Activated T-cell treated with anti-CD3 and anti-CD28 coated beads, Interleukin-2, amount 50 U/mL, for 4 hours (primary cell): ENCODE measurements at regions not wholly inside any gene's neighbourhood (a gene's known extent, or its start where the extent isn't known, plus 50 kb on each side); places are given as distances from the start of the nearest gene placed in this dataset.

Experiments used
- ATAC-seq, 2 donors: fragments of 200-7000 bp; cut with Tn5 transposase; one replicate each; pipeline ENCODE4 v1.10.0; 2021
- DNase-seq: peaks from one replicate; pipeline ENCODE4 v3.0.0-alpha.2; 2020
- H3K27me3 Mint-ChIP-seq: one replicate; pipeline ENCODE4 v1.8.0; 2021; ENCODE audit warnings: low read depth, mixed read lengths
- H3K36me3 Mint-ChIP-seq: one replicate; pipeline ENCODE4 v1.8.0; 2022; ENCODE audit warnings: mixed read lengths; ENCODE audit not compliant: insufficient read depth
- H3K4me1 Mint-ChIP-seq: one replicate; pipeline ENCODE4 v1.8.0; 2021; ENCODE audit warnings: low read depth, mixed read lengths
- H3K4me3 Mint-ChIP-seq: one replicate; pipeline ENCODE4 v1.8.0; 2021; ENCODE audit warnings: mild to moderate bottlenecking, moderate library complexity, mixed read lengths
- H3K9me3 Mint-ChIP-seq: one replicate; pipeline ENCODE4 v1.8.0; 2021; ENCODE audit warnings: mixed read lengths

GRCh38 chr20:11766961-11767360, 150.7 kb upstream of the BTBD3 start:
- Mint-ChIP-seq H3K4me3 (no peak overlapping the region), H3K36me3 (no peaks in the 10 kb centered on the region), H3K27me3 (no peaks in the 10 kb centered on the region), H3K4me1 (no peaks in the 10 kb centered on the region), H3K9me3 (peaks cover 20% of the 10 kb centered on the region)
- ATAC-seq, result no peak
- no peak for DNase-seq

- Mint-ChIP-seq H3K9me3 (peaks cover 29% of the 10 kb centered on the region), H3K27me3 (no peaks in the 10 kb centered on the region), H3K36me3 (no peaks in the 10 kb centered on the region), H3K4me3 (no peak overlapping the region), H3K4me1 (no peaks in the 10 kb centered on the region)
- no peak for DNase-seq
- ATAC-seq, result no peak
Observed at GRCh38 chr20:11769825-11770224, 147.9 kb upstream of the BTBD3 start.

DNA sequence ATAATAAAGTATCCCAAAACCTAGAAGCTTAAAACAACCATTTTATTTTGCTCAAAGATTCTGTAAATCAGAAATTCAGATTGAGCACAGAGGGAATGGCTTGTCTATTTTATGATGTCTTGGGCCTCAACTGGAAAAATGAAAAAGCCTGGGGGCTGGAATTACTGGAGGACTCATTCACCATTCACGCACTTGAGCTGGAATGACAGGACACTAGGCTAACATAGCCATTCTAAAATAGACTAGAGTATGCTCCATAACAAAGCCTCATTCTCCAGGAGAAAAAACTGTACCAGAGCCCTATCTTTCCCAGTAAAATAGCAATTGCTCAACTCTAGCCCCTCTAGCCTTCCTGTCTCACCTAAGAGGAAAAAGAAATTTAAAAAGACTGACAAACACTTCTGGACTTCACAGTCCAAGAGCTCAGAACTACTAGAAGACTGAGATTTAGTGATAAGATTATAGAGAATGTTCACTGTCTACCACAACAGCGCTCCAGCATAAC, 145.4 kb upstream of the BTBD3 start:
- ATAC-seq (no peak), DNase-seq (no peak)
- Mint-ChIP-seq H3K9me3 (peaks cover 33% of the 10 kb centered on the region), H3K27me3 (no peaks in the 10 kb centered on the region), H3K4me1 (no peaks in the 10 kb centered on the region), H3K4me3 (no peak overlapping the region), H3K36me3 (no peaks in the 10 kb centered on the region)

DNA sequence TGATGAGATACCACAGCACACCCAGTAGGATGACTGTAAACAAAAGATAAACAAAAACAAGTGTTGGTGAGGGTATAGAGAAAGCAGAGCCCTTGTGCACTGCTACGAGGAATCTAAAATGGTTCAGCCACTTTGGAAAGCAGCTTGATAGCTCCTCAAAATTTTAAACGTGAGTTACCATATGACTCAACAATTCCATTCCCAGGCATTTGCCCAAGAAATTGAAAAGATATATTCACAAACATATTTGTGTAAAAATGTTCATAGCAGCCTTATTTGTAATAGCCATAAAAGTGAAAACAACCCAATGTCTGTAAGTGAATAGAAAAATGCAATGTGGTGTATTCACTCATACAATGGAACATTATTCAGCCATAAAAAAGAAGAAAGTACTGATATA, 141.0 kb upstream of the BTBD3 start:
- no peak overlapping the region for H3K4me3 Mint-ChIP-seq
- DNase-seq (no peak), ATAC-seq (no peak)
- H3K9me3 Mint-ChIP-seq, result peaks cover 24% of the 10 kb centered on the region
- H3K4me1 Mint-ChIP-seq, result no peaks in the 10 kb centered on the region
- H3K27me3 Mint-ChIP-seq, result no peaks in the 10 kb centered on the region
- H3K36me3 Mint-ChIP-seq, result no peaks in the 10 kb centered on the region

GRCh38 chr20:11777387-11778205, 140.1 kb upstream of the BTBD3 start:
- Mint-ChIP-seq H3K36me3 (no peaks in the 10 kb centered on the region), H3K27me3 (no peaks in the 10 kb centered on the region), H3K9me3 (peaks cover 17% of the 10 kb centered on the region)

GRCh38 chr20:11778206-11778570, 139.5 kb upstream of the BTBD3 start:
- Mint-ChIP-seq H3K4me1 (no peaks in the 10 kb centered on the region), H3K36me3 (no peaks in the 10 kb centered on the region), H3K27me3 (no peaks in the 10 kb centered on the region), H3K9me3 (peaks cover 11% of the 10 kb centered on the region), H3K4me3 (no peak overlapping the region)
- ATAC-seq, result no peak
- DNase-seq, result no peak

More at GRCh38 chr20:11777387-11778205, 140.1 kb upstream of the BTBD3 start:
- ATAC-seq (no peak), DNase-seq (no peak)
- Mint-ChIP-seq H3K4me1 (no peaks in the 10 kb centered on the region), H3K4me3 (no peak overlapping the region)

DNA sequence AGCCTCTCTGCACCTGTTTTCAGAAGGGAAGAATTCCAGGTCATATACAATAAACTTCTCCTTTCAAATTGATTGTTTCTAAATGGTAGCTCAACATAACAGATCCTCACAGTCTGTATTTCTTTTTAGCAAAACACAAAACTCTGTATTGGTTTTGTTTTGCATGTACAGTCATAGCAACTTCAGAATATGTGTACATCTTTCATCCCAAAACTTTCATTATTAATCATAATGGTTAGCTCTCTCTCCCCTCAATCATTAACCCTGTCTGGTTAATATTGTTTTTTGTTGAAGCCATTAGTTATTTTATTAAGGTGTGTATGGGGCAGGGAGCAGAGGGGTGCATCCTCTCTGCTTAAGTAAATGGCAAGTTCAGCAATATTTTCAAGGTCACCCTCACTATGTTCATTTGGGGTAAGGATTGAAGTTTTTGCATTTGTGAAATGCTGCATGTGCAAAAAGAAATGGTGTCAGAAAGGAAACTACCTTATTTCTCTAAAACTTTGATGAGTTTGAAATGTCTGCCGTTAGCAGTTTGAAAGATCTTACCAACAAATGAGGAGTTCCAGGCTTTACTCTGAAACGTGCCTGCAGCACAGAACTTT, 136.8 kb upstream of the BTBD3 start:
- Mint-ChIP-seq H3K36me3 (no peaks in the 10 kb centered on the region), H3K4me1 (no peaks in the 10 kb centered on the region), H3K4me3 (no peak overlapping the region), H3K27me3 (no peaks in the 10 kb centered on the region), H3K9me3 (peaks cover 4% of the 10 kb centered on the region)
- ATAC-seq (no peak), DNase-seq (no peak)

DNA sequence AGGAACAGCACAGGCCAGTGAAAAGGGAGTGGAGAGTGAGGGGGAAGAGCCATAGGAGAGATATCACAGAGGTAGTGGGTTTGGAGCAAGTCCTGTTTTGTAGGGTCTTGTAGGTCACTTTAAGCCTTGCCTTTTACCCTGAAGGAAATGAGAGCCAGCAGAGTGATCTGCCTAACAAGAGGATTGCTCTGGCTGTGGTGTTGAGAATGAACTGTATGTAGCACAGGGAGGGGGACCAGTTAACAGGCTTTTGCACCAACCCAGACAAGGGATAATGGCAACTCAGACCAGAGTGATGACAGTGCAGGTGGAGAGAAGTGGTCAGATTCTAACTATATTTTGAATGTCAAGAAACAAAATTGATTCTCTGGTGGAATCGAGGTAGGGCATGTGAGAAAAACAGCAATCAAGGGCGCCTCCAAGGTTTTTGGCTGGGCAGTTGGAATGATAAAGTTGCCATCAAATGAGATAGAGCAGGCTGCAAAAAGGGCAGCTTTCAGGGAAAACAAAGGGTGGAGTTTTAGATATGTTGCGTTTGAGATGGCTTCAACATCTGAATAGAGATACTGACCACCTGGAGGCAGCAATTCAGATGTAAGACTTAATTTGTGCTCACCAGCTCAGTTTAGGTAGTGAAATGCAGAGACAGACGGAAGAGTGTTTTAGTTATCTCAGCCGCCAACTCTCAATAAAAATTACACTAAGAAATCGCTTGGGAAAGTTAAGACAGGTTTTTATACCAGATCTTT, 134.4 kb upstream of the BTBD3 start:
- ATAC-seq (no peak), DNase-seq (no peak)
- no peak overlapping the region for H3K4me3 Mint-ChIP-seq
- H3K27me3 Mint-ChIP-seq, result no peaks in the 10 kb centered on the region
- no peaks in the 10 kb centered on the region for H3K4me1 Mint-ChIP-seq
- H3K9me3 Mint-ChIP-seq, result peaks cover 4% of the 10 kb centered on the region
- H3K36me3 Mint-ChIP-seq, result no peaks in the 10 kb centered on the region

DNA sequence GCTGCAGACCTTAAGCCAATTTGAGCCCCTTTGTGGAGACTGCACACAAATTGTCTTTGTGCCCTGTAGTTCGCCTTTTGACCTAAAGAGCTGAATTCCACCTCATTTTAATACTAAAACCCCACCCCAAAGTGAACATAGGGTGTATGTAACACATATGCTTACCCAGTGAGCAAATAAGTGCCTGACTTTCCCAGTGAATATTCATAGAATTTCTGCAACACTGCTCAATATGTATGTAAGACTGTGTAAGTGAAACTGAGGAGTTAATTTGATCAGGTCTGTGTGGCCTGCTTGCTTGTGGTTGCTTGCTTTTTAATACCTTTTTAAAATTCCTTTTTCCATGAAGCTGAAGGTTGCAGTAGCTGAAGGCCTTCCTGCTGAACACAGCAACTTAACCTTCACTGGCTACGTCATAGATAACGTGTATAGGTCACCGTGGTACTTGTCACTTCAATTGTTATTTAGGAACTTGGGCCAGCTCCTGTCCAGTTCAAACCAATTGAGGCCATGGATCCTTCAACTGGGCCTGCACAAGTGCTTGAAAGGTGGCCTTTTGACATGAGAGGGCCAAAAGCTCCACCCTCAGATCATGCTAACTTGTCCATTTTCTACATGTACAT, 131.7 kb upstream of the BTBD3 start:
- H3K9me3 Mint-ChIP-seq, result peaks cover under 1% of the 10 kb centered on the region
- no peak overlapping the region for H3K4me3 Mint-ChIP-seq
- DNase-seq (no peak), ATAC-seq (no peak)
- H3K27me3 Mint-ChIP-seq, result no peaks in the 10 kb centered on the region
- H3K4me1 Mint-ChIP-seq, result no peaks in the 10 kb centered on the region
- no peaks in the 10 kb centered on the region for H3K36me3 Mint-ChIP-seq

DNA sequence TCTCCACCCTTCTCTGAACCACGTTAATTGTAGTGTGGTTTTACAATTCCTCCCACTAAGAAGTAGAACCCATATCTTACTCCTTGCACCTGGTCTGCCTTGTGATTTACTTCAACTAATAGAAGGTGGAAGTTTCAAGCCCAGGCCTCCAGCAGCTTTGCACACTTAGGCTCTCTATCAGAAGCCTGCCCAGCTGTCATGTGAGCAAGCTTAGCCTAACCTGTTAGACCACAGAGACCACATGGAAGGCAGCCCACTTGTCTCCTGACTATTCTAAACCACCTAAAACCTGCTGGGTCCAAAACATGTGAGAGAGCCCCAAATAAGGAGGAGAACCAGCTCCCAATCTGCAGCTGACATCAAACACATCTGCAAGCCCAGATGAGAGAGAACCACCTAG, 127.6 kb upstream of the BTBD3 start:
- no peak for ATAC-seq
- Mint-ChIP-seq H3K4me3 (no peak overlapping the region), H3K27me3 (no peaks in the 10 kb centered on the region), H3K4me1 (no peaks in the 10 kb centered on the region), H3K36me3 (no peaks in the 10 kb centered on the region), H3K9me3 (peaks cover 4% of the 10 kb centered on the region)
- no peak for DNase-seq

DNA sequence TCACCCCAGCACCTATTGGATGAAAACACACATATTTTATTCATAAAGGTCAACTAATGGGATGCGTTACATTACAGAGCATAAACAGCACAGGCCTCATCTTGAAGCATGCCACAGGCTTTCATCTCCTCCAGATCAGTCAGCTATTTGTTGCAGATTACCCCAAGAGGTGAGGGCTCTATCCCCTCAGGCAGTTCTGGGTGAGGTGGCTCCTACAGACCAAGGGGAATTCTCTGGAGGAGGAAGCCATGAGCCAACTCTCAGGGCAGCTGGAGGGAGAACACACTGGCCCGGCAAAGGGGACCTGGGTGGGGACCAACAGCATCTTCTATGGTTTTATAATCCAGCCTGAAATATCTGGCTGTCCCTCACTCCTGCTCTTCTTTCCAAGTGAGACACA, 126.4 kb upstream of the BTBD3 start:
- no peaks in the 10 kb centered on the region for H3K36me3 Mint-ChIP-seq
- H3K4me1 Mint-ChIP-seq, result no peaks in the 10 kb centered on the region
- ATAC-seq, result no peak
- no peak overlapping the region for H3K4me3 Mint-ChIP-seq
- peaks cover 11% of the 10 kb centered on the region for H3K9me3 Mint-ChIP-seq
- no peaks in the 10 kb centered on the region for H3K27me3 Mint-ChIP-seq
- DNase-seq, result no peak

- no peaks in the 10 kb centered on the region for H3K36me3 Mint-ChIP-seq
- peaks cover 11% of the 10 kb centered on the region for H3K9me3 Mint-ChIP-seq
- DNase-seq (no peak), ATAC-seq (no peak)
- no peaks in the 10 kb centered on the region for H3K4me1 Mint-ChIP-seq
- H3K4me3 Mint-ChIP-seq, result no peak overlapping the region
- no peaks in the 10 kb centered on the region for H3K27me3 Mint-ChIP-seq
Observed at GRCh38 chr20:11791835-11792567, 125.7 kb upstream of the BTBD3 start.

- Mint-ChIP-seq H3K4me3 (no peak overlapping the region), H3K36me3 (no peaks in the 10 kb centered on the region), H3K27me3 (no peaks in the 10 kb centered on the region), H3K4me1 (no peaks in the 10 kb centered on the region), H3K9me3 (peaks cover 11% of the 10 kb centered on the region)
- no peak for ATAC-seq
- no peak for DNase-seq
Observed at GRCh38 chr20:11792568-11792953, 125.1 kb upstream of the BTBD3 start.

GRCh38 chr20:11794525-11794924, 123.2 kb upstream of the BTBD3 start:
- Mint-ChIP-seq H3K36me3 (no peaks in the 10 kb centered on the region), H3K9me3 (peaks cover 11% of the 10 kb centered on the region), H3K4me1 (no peaks in the 10 kb centered on the region), H3K4me3 (no peak overlapping the region), H3K27me3 (no peaks in the 10 kb centered on the region)
- no peak for ATAC-seq
- DNase-seq, result no peak
